ELF-1 (cell line): ENCODE measurements at regions not wholly inside any gene's neighbourhood (a gene's known extent, or its start where the extent isn't known, plus 50 kb on each side); places are given as distances from the start of the nearest gene placed in this dataset.

ENCODE experiments used
- DNase-seq: peaks from one replicate; pipeline ENCODE4 v3.0.0-alpha.2; 2016; ENCODE audit warnings: low read depth, low spot score

DNA sequence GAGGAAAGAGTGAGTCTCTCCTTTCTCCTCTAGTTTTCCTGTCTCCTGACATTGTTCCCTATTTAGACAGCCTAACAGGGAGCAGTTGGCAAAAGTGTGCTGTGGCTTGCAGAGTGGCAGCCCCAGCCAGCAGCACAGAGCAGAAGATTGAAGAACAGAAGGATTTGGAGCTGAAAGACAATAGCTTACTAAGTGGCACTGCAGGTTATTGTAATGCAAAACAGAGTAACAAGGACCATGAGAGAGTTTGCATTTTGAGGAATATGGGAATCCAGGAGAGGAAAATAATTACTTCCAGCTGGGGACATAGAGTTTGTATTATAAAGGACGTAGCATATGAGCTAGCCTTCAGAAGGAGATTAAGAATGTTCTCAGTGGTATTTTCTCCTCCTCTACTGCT is 342.4 kb downstream of the AKAIN1 start:
- DNase-seq, result peak; percentile 24

DNA sequence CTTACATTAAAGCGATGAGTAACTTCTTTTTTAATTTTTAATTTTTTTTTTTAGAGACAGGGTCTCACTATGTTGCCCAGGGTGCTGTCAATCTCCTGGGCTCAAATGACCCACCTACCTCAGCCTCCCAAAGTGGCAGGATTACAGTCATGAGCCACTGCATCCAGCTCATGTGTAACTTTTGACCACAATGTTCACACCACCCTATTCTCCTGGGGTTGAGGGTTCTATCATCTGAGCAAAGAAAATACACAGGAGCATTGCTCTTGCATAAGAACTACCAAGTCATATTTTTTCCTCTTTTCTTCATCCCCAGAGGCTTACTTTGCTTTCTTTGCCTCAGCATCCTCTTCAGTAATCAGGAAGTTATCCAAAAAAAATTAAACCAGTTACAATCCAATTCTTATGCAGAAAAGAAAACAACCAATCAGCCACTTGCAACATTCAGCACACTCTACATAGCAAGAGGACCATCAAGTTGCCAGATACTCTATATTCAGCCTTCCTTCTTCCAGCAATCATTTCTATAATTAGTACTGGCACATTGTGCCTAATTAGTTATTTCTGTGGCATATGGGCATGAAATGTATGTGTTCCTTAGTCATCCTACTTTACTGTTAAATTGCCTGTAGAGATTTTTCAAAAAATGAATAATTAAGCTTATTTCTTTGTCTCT is 345.6 kb downstream of the AKAIN1 start:
- DNase-seq, result no peak

DNA sequence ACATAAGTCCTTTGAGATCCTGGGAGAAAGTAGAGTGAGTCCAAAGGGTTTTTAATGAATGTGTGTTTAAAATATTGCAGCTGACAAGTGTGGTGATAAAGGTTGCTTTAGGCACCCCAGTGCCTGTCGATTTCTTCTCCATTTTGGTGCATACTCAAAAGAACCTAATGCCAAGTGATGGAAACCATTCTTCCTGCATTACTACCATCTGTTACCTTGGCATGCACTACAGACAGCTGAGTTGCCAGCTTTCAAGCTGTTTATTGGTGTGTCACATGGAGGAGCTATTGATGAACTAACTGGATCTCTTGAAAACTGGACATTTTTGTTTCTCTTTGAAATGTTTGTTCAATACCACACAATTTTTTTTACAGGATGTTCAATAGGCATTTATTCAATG is 350.0 kb downstream of the AKAIN1 start:
- no peak for DNase-seq

DNA sequence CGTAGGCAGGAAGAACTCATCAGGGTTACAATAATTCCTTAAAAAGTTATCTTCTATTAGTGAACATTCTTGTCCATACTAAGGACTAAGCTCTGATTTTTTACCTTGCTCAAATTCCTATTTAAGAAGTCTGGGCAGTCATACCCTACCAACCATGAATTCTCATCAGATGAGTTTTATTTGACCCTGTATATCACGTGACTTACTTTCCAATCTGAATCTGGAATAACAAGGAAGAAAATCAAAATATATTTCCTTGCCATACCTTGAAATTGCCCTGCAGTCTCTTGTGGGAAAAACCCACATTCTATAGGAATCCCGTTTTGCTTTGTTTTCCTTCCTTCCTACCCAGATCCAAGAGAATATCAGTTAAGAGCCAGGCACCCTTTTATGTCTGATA is 352.7 kb downstream of the AKAIN1 start:
- DNase-seq, result no peak

DNA sequence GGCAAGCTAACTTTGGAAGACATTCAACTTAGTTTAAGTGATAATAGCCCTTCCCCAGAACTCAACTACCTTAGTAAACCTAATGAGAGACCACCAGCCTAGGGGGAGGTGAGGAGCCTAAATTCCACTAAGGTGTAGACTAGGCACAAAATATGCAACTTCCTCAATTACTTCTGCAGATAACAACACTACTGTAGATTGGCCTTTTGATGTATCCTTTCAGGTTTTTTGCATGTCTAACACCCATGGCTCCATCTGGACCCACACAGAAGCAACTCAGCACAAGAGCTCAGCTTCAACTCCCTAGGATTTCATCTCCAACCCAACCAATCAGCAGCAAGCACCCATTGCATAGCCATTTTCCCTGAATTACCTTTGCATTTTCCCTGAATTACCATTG is 353.3 kb downstream of the AKAIN1 start:
- no peak for DNase-seq

DNA sequence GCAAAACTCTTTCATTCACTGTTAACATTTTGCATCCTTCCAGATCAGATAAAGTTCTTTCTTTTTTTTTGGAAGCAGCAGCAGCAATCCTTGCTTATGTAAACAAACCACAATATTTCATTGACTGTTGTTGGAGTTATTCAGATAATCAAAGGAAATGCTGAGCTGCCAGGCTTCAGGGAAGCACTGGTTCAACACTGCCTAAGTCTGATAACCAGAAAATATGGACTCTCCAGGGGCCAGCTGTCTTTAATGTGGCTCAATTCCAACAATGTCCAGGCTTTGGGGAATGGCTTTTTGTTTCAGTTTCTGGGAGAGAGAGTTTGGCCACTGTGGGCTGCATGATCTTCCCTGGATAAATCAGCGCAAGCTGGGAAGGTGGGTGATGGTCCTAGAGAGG is 354.3 kb downstream of the AKAIN1 start:
- no peak for DNase-seq

DNA sequence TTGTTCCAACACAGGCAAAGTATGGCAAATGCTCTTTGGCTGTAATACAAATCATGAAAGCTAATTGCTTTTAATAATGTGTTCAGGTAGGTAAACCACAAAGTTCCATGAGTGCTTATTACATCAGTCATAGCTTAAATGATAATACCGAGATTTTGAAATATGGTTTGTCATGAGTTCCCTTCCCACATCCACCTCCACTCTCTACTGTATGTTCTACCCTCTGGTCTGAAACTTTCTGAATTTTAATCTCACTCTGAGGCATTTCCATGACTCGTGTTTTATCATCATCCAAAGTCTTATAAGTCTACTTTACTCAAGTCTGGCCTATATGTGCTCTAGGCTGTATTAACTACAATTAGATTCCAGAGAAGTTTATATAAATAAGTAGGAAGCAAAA is 354.8 kb downstream of the AKAIN1 start:
- no peak for DNase-seq

DNA sequence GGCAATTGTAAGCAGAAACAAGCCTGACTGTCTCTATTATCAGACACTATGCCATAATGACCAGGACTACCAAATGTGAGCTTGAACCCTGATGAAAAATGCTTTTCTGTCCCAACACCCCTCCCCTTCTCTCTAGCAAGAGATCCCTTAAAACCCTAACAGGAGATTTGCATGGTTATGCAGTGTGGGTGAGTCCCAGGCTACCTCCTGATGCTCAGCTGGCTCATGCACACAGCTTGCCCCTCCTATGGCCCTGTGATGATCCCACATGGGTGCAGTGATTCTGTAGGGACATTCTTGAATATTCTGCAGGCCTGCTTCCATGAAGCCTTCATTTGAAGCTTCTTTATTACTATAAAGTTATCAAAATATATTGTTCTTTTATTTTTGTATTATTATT is 357.4 kb downstream of the AKAIN1 start:
- no peak for DNase-seq

DNA sequence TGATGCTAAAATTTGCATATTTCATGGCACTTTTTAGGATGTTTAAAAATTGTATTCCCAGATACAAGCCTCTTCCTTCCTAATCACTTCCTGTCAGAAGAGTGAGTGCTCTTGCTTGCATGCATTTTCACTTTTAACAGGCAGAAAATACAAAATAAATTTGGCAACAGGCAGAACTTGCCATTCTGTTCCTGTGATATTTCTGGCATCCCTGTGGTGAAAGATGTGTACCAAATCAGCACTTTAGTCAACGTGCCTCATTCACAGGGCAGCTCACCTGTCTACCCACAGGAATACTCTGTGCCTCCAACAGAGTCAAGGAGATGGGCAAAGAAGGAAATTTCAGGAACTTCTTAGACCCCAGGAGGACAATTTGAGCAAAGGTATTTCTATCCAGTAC is 360.9 kb downstream of the AKAIN1 start:
- DNase-seq, result no peak

DNA sequence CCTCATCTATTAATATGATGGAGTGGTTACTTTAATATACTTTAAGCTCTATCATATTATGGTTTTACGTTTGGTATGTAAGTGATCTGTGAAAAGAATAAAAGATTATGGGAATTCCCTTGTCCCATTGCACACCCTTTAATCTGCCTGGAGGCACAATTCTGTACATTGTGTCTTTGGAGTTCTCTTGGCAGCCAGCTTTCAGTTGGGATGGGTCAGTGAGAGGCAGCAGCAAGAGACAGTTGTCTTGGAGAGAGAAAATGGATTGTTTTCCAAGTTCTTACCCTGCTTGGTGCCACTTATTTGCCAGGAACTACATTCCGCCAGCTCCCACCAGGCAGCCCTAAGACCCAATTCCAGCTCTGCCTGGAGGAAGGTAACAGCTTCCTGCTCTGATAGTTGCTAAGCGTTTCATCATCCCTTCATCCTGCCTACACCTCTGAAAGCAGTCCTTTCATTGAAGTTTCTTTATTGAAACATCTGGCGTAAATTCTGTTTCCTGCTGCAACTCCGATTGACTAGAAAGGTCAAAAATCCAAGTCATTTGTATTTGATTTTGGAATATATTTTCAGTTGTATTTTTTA is 365.2 kb downstream of the AKAIN1 start:
- DNase-seq, result no peak

DNA sequence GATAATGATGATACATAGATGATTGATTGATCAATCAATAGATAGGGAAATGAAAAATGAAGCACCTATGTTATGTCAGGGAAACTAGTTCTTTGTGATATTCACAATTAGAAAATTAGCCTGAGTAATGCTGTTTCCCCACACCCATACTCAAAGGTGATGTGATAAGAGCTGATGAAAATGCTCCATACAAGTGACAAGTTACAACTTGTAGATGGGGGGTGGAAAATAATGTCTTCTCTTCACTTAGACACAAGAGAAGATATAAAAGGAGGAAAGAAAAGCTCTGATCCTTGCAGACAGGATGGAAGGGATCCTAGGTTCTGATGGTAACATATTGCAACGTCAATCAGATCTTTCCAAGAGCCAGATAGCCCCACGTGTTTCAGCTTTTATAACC is 365.9 kb downstream of the AKAIN1 start:
- no peak for DNase-seq

DNA sequence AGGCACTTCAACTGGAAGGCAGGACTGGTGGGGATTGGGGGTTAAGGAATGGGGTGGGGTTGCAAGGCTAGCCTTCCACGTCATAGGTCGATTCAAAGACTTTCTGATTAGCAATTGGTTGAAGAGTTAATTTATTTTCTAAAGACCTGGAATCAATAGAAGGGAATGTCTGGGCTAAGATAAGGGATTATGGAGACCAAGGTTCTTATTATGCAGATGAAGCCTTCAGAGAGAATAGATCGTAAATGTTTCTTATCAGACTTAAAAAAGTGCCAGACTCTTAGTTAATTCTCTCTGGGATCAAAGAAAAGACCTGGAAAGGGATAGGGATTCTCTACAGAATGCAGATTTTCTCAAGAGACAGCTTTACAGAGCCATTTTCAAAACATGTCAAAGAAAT is 368.0 kb upstream of the DLGAP1 start:
- DNase-seq, result no peak

DNA sequence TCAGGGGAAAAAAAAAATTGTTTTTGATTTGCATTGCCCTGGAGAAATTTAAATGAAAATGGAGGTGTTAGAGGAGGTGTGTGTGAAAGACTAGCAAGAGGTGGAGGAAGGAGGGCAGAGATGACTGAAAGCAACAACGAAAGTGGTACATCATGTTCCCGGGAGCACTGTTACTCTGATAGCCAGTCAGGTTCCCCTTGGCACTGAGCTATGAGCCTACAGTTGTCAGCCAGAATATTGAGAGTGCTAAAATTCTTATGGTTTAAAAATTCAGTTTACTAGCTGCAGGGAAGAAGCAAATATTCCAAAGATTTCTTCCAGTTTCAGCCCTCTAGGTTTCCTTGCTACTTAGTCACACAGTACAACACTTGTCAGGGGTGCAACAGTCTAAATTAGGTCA is 366.7 kb upstream of the DLGAP1 start:
- DNase-seq, result no peak

DNA sequence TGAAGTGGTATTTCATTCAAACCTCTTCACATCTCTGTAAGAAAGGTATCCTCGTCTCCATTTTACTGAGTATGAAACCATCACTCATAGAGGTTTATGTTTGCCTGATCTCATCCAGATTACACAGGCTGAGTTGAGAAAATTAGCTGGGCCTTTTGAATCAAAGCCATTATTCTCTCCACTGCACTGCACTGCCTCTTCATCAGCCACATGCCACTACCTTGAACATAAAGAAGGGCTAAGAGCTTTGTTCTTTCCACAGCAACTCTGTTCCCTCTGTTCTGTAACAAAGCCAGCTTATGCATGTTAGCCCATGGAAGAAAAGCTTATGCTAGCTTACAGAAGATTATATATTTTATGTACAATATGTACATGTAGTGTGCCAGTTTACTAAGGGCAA is 362.6 kb upstream of the DLGAP1 start:
- no peak for DNase-seq

DNA sequence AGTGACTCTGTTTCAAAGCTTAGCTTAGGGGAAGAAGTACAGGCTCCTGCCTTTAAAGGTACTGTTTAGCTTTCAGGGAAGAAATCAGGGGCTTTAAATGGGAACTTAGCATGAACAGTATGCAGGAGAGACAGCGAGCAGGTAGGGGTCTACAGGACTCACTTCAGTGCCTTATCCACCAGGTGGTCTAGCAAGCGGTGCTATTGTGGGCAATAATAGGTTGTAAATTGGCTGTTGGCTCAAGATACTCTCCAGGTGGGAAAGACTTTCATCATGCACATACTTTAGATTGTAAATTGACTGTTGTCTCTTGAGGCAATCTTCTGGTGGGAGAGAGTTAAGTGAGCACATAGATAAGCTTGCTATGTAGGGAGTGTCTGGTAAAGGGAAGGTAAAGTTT is 358.6 kb upstream of the DLGAP1 start:
- DNase-seq, result no peak

DNA sequence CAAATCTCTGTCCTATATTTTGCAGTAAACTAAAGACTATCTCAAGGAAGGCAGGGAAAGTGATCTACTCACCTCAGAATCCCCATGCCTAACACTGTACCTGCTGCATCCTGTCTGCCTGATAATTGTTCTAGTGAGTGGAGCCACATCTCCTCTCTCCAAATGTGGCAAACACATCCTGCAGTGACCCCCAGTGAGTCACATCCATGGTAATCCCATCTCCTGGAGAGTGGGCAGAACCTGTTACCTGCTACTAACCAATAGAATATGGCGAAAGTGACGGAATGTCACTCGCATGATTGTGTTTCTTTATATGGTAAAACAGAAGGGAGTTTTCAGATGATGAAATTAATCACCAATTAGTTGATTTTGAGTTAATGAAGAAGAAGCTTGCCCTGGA is 353.8 kb upstream of the DLGAP1 start:
- no peak for DNase-seq

DNA sequence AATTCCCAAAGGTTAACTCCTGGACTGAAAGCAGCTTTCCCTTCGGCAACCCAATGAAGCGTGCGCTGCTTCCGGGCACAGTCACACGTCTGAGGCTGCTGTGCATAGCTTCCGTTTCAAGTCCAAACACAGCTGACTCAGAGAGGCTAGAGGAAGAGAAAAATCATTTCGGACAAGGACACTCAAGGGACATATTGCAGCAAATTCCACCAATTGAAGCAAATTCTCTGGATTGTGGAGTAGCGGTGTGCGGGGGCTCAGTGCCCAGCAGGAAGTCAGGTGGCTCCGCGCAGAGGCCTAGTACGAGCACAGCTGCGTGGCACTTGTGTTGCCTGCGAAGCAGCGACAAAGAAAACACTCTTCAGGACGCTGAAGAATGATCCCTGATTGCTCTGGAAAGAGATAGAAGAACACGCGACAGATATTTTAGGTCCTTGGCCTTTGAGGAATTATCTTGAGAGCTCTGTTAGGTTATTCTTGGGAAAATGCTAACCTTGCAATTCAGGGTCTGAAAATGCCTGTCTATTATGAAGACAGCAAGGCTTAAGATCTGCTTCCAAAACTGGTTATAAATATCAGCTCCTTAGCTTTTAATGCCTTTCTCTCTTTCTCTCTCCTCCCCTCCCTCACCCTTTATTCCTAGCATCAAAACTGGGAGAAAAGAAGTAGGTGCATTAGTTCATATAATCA is 352.6 kb upstream of the DLGAP1 start:
- no peak for DNase-seq

DNA sequence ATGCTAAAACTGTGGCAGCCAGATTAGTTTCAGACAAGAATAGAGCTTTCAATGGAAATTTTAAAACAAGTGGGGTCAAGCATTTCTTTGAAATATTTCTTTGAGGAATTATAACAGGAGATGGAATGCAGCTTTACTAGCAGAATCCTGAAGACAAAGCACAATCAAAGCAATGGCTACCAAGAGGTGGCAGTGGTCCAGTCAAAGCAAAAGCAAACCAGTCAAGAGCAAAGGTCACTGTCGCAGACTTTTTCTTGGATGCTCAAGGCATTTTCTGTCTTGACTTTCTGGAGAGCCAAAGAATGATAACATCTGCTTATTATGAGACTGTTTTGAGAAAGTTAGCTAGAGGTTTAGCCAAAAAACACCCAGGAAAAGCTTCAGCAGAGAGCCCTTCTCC is 351.2 kb upstream of the DLGAP1 start:
- no peak for DNase-seq

DNA sequence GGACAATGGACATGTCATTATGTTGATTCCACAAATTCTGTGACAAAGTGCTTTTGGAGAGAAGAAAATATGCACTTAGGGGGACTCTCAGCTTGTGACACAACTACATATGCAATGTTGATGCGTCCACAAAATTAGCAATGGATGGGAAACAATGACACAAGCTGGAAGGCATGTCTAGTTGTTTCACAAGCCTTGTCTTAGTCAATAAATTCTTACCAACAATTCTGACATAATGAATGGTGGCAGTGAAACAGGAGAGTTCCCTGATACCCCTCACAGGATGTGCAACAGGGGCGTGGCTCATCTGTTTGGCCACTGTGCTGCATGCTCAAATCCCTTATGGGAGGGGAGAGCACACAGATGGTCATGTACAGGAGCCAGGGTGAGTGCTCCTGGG is 347.2 kb upstream of the DLGAP1 start:
- DNase-seq, result no peak

DNA sequence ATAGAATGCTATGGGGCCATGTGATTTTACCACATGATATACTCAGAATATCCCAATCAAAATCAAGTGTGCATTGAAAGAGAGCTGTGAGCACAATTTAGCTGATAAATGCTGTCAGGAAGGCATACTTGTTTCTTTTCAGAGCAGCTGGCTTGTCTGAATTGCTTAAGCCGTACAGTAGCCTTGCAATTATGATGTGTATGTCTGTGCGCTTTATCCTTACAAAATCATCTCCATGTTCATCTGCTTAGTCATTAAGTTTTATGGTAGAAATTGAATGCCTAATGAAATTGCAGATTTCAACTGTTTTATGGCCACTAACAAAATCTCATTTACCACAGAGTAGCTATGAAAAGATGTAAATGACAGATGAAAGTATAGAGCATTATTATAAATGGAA is 346.0 kb upstream of the DLGAP1 start:
- no peak for DNase-seq

DNA sequence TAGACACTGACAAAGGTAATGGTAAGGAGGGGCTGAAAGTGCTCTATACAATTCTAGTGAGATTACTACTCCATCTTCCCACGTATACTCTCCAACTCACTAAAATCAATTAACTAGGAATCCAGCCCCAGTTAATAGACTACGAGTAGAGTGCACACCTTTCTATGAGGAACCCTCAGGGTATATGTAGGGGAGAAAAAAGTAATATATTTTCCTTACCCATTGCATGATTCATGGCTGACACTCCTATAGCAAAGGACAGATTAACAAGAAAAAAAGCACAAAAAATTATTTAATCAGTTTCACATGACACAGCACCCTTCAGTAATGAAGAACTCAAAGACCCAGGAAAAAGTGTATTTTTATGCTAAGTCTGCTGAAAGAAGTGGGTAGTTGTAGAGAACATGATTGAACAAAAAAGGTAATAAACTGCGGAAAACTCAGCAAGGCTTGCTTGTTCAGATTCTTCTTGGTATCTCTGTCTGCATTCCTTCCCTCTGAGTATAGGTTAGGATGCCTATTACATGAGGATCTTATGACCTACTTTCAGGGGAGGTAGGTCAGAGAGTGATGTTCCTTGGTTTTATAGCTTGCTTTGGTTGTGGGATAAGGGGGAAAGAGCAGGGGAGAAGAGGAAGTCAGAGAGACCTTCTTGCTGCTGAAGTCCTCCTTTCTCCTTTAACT is 342.0 kb upstream of the DLGAP1 start:
- DNase-seq, result no peak

DNA sequence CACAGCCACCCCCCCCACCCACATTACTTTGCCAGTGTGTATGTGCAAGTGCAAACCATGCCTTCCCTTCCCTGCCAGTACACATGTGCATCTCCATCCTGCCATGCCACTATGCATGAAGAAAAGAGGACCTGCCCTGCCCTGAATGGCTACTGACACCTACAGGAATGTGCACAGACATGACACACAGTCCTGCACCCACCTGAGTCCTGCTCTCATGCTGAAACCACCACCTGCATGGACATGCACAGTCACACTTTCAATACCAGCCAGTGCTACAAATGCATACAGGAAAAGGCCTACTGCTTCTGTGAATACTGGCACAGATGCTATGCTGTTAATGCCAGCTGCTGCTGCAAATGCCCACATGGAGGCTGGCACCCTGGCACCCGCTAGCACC is 334.4 kb upstream of the DLGAP1 start:
- DNase-seq, result no peak

DNA sequence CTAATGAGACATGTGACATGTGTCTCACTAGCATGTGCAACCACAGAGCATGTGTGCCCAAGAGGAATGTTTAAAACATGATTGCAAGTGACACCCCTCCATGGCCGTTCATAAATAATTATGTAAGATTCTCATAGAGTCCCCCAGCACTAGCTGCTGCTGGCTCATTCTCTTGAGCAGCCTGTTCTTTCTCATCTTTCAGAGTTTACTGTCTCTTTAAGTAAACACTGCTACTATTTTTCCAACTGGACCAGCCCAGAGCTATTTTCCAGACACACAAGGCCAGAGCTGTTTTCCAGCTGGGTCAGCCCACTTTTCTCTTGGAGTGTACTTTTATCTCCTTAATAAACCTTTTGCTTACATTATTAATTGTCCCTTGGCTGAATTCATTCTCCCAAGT is 326.8 kb upstream of the DLGAP1 start:
- DNase-seq, result no peak
